HEK293 (cell line): ENCODE measurements at regions not wholly inside any gene's neighbourhood (a gene's known extent, or its start where the extent isn't known, plus 50 kb on each side); places are given as distances from the start of the nearest gene placed in this dataset.

ENCODE experiments used
- ZNF398 ChIP-seq: fragments of 450-650 bp; formaldehyde crosslinking; IDR thresholded peaks from 2 replicates; pipeline ENCODE4 v1.5.1; 2017; ENCODE audit warnings: missing biosample characterization, missing genetic modification characterization
- ZNF423 ChIP-seq: fragments of 450-650 bp; formaldehyde crosslinking; IDR thresholded peaks from 2 replicates; pipeline ENCODE4 v1.5.1; 2016; ENCODE audit warnings: missing biosample characterization, missing genetic modification characterization
- ZNF433 ChIP-seq: fragments of 450-650 bp; formaldehyde crosslinking; IDR thresholded peaks from 2 replicates; pipeline ENCODE4 v1.5.1; 2016; ENCODE audit warnings: missing biosample characterization, missing genetic modification characterization, low read depth
- ZNF654 ChIP-seq: fragments of 450-650 bp; formaldehyde crosslinking; IDR thresholded peaks from 2 replicates; pipeline ENCODE4 v1.5.1; 2016; ENCODE audit warnings: low read depth, missing biosample characterization, missing genetic modification characterization
- TF ChIP-seq, protein P1 (sequence below): fragments of 450-650 bp; formaldehyde crosslinking; IDR thresholded peaks from 2 replicates; pipeline ENCODE4 v1.5.1; 2016; ENCODE audit warnings: missing biosample characterization, missing genetic modification characterization

DNA sequence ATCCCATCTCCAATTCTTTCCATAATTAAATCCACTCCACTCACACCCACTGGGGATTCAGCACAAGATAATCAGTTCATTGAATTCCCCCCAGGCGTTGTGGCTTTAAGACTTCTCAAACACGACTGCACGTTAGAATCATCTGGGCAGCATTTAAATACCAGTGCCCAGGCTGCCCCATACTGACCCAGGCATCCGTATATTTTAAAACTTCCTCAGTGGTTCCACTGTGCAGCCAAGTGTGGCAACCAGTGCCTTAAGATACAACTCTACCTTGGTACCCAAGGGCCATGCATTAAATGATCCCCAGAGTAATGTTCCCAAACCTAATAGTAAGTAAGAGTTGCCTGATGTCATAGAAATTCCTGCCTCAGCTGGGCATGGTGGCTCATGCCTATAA is 54.3 kb upstream of the BZW1 start:
- TF ChIP-seq, protein P1, sequence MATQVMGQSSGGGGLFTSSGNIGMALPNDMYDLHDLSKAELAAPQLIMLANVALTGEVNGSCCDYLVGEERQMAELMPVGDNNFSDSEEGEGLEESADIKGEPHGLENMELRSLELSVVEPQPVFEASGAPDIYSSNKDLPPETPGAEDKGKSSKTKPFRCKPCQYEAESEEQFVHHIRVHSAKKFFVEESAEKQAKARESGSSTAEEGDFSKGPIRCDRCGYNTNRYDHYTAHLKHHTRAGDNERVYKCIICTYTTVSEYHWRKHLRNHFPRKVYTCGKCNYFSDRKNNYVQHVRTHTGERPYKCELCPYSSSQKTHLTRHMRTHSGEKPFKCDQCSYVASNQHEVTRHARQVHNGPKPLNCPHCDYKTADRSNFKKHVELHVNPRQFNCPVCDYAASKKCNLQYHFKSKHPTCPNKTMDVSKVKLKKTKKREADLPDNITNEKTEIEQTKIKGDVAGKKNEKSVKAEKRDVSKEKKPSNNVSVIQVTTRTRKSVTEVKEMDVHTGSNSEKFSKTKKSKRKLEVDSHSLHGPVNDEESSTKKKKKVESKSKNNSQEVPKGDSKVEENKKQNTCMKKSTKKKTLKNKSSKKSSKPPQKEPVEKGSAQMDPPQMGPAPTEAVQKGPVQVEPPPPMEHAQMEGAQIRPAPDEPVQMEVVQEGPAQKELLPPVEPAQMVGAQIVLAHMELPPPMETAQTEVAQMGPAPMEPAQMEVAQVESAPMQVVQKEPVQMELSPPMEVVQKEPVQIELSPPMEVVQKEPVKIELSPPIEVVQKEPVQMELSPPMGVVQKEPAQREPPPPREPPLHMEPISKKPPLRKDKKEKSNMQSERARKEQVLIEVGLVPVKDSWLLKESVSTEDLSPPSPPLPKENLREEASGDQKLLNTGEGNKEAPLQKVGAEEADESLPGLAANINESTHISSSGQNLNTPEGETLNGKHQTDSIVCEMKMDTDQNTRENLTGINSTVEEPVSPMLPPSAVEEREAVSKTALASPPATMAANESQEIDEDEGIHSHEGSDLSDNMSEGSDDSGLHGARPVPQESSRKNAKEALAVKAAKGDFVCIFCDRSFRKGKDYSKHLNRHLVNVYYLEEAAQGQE (tag by site-specific recombination) = no peak
- TF ChIP-seq ZNF423 (tag by site-specific recombination) = no peak
- TF ChIP-seq ZNF654 (tag by site-specific recombination) = no peak
- TF ChIP-seq ZNF433 = no peak
- TF ChIP-seq ZNF398 (tag by site-specific recombination) = no peak
